Kidney epithelial cell (primary cell): ENCODE measurements at regions not wholly inside any gene's neighbourhood (a gene's known extent, or its start where the extent isn't known, plus 50 kb on each side); places are given as distances from the start of the nearest gene placed in this dataset.
"Not testable (repeated sequence)": the region's sequence is repeated elsewhere in the genome, so short reads cannot be mapped to it uniquely, and the experiment has no call there.

Source experiments
- DNase-seq: peaks from one replicate; pipeline ENCODE4 v3.0.0-alpha.2; 2010; ENCODE audit warnings: low read depth
- H3K27me3 ChIP-seq: 2 replicates; pipeline ENCODE4 v1.6.0; 2011; ENCODE audit warnings: low read length; ENCODE audit not compliant: control insufficient read depth, insufficient read depth
- H3K36me3 ChIP-seq: 2 replicates; pipeline ENCODE4 v1.5.1; 2011; ENCODE audit warnings: low read length; ENCODE audit not compliant: control insufficient read depth, insufficient read depth
- H3K4me3 ChIP-seq: 2 replicates; pipeline ENCODE4 v1.5.1; 2011; ENCODE audit warnings: low read depth, mild to moderate bottlenecking, control low read depth, low read length
- CTCF ChIP-seq: IDR thresholded peaks from 2 replicates; pipeline ENCODE4 v1.5.1; 2011; ENCODE audit warnings: mild to moderate bottlenecking, moderate library complexity, low read length, control low read depth, inconsistent platforms; ENCODE audit not compliant: insufficient read depth, poor library complexity, severe bottlenecking

DNA sequence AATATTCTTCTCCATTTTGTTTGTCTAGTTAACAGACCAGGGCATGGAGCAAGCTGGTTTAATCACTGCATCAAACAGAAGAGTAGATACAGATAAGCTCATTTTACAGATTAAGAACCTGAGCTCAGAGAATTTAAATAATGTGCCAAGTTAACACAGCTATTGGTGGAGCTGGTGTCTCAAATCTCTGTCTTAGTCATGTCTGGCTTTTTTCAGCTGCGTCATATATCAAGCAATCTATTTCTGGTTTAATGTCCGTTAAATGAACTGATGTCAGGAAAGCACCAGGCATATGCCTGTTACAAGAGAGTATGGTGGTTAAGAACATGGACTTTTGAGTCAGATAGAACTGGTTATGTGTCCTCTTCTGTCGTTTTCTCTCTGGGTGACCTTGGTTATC is 79.8 kb upstream of the ADGRA3 start:
- no peak overlapping the region for H3K4me3 ChIP-seq
- no peak for DNase-seq
- no peaks in the 10 kb centered on the region for H3K27me3 ChIP-seq
- H3K36me3 ChIP-seq: no peaks in the 10 kb centered on the region
- TF ChIP-seq CTCF: no peak

- no peak for DNase-seq
- Histone ChIP-seq H3K4me3 (no peak overlapping the region), H3K36me3 (no peaks in the 10 kb centered on the region), H3K27me3 (no peaks in the 10 kb centered on the region)
- no peak for TF ChIP-seq CTCF
These were observed 80.5 kb upstream of the ADGRA3 start for GRCh38 chr4:22596409-22596808.

GRCh38 chr4:22597471-22597870 is 81.6 kb upstream of the ADGRA3 start:
- no peaks in the 10 kb centered on the region for H3K36me3 ChIP-seq
- no peak overlapping the region for H3K4me3 ChIP-seq
- no peak for DNase-seq
- no peak for TF ChIP-seq CTCF
- no peaks in the 10 kb centered on the region for H3K27me3 ChIP-seq

- H3K27me3 ChIP-seq, H3K36me3 ChIP-seq: not testable (repeated sequence)
These were observed 82.5 kb upstream of the ADGRA3 start for GRCh38 chr4:22598113-22599047.

DNA sequence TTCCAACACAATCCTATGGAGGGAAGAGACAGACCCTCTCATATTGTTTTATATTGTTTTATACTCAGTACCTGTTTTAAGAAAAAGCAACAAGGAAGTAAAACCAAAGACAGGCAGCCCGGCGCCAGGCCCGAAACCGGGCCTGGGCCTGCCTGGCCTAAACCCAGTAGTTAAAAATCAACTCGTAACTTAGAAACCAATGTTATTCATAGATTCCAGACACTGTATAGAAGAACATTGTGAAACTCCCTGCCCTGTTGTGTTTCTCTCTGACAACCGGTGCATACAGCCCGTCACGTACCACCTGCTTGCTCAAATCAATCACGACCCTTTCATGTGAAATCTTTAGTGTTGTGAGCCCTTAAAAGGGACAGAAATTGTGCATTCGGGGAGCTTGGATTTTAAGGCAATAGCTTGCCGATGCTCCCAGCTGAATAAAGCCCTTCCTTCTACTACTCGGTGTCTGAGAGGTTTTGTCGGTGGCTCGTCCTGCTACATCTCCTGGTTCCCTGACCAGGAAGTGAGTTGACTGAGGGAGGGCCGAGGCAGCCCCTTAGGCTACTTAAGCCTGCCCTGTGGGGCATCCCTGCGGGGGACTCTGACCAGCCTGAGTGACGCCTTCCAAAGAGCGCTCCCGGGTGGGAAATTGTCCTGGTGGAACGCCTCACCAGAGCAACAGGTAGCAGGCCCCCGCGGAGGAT is 83.5 kb upstream of the ADGRA3 start:
- DNase-seq, H3K4me3 ChIP-seq, H3K27me3 ChIP-seq, H3K36me3 ChIP-seq: not testable (repeated sequence)

More at GRCh38 chr4:22598113-22599047, 82.5 kb upstream of the ADGRA3 start:
- DNase-seq, H3K4me3 ChIP-seq: not testable (repeated sequence)

DNA sequence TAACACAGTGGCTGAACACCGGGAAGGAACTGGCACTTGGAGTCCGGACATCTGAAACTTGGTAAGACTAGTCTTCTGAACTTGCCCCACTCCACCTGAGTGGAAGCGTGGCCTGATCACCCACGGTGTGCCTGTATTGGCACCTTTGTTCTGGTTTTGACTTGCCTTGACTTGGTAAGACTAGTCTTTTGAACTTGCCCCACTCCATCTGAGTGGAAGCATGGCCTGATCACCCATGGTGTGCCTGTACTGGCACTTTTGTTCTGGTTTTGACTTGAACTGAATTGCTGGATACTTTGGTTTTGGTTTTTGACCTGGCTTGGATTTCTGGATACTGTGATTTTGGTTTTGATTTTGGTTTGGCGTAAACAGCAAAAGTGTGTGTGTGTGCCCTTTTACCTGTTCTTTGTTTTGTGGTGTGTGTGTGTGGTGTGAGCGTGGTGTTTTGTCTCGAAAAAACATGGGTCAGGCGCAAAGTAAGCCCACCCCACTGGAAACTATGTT is 84.1 kb upstream of the ADGRA3 start:
- not testable (repeated sequence) for H3K4me3 ChIP-seq

GRCh38 chr4:22601638-22602037 is 85.8 kb upstream of the ADGRA3 start:
- not testable (repeated sequence) for H3K36me3 ChIP-seq, H3K4me3 ChIP-seq, DNase-seq, H3K27me3 ChIP-seq

More for the DNA sequence above, 84.1 kb upstream of the ADGRA3 start:
- not testable (repeated sequence) for DNase-seq, H3K36me3 ChIP-seq, H3K27me3 ChIP-seq
